PC-3 (cell line): ENCODE measurements at regions not wholly inside any gene's neighbourhood (a gene's known extent, or its start where the extent isn't known, plus 50 kb on each side); places are given as distances from the start of the nearest gene placed in this dataset.

Source experiments
- CTCF ChIP-seq: fragments of 300-600 bp; sonication (generic); conservative IDR thresholded peaks from 2 replicates; pipeline ENCODE4 v1.5.1; 2017; ENCODE audit warnings: antibody characterized with exemption, low read depth, mild to moderate bottlenecking, low read length
- EZH2 ChIP-seq: fragments of 300-600 bp; sonication (generic); IDR thresholded peaks from one replicate; pipeline ENCODE4 v1.6.1; 2017; ENCODE audit warnings: antibody characterized with exemption, mild to moderate bottlenecking, low read length; ENCODE audit not compliant: unreplicated experiment
- EZH2phosphoT487 ChIP-seq: fragments of 300-600 bp; sonication (generic); IDR thresholded peaks from 2 replicates; pipeline ENCODE4 v1.6.1; 2018; ENCODE audit warnings: mild to moderate bottlenecking, antibody characterized with exemption, low read length, borderline replicate concordance

GRCh38 chr12:53849113-53849512 lies 89.5 kb upstream of the HOXC13 start:
- TF ChIP-seq CTCF (no peak), EZH2 (no peak), EZH2phosphoT487 (no peak)
